ENCODE measurements at regions not wholly inside any gene's neighbourhood (a gene's known extent, or its start where the extent isn't known, plus 50 kb on each side); places are given as distances from the start of the nearest gene placed in this dataset.

GRCh38 chr11:121965330-121965729 is 150.7 kb downstream of the BLID start:
- TF ChIP-seq CTCF (IDR thresholded peaks at IDR 0.05) (no peak), POLR2A (IDR thresholded peaks at IDR 0.05) (no peak)

Data from lower leg skin (tissue), 3 donors.